C4-2B (cell line): ENCODE measurements at regions not wholly inside any gene's neighbourhood (a gene's known extent, or its start where the extent isn't known, plus 50 kb on each side); places are given as distances from the start of the nearest gene placed in this dataset.

Experiments
- ZFX ChIP-seq: fragments of 450-650 bp; IDR thresholded peaks from 2 replicates; pipeline ENCODE4 v1.6.1; 2017
- TF ChIP-seq, protein P1 (sequence below): fragments of 450-650 bp; conservative IDR thresholded peaks from 2 replicates; pipeline ENCODE4 v1.5.1; 2017; ENCODE audit warnings: mild to moderate bottlenecking

DNA sequence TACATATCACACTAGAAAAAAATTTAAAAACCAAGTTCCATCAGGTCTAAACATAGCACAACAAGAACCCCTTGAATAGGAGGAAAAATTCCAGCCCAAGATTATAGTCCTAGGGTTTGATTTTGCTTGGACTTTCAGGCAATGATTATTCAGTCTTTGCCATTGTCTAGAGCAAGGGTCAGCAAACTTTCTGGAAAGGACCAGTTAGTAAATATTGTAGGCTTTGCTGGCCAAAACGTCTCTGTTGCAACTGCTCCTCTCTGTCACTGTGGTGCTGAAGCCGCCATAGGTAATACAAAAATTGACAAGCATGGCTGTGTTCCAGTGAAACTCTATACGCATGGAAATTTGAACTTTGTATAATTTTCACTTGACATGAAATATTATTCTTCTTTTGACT is 95.5 kb upstream of the UBAC2 start:
- TF ChIP-seq, protein P1, sequence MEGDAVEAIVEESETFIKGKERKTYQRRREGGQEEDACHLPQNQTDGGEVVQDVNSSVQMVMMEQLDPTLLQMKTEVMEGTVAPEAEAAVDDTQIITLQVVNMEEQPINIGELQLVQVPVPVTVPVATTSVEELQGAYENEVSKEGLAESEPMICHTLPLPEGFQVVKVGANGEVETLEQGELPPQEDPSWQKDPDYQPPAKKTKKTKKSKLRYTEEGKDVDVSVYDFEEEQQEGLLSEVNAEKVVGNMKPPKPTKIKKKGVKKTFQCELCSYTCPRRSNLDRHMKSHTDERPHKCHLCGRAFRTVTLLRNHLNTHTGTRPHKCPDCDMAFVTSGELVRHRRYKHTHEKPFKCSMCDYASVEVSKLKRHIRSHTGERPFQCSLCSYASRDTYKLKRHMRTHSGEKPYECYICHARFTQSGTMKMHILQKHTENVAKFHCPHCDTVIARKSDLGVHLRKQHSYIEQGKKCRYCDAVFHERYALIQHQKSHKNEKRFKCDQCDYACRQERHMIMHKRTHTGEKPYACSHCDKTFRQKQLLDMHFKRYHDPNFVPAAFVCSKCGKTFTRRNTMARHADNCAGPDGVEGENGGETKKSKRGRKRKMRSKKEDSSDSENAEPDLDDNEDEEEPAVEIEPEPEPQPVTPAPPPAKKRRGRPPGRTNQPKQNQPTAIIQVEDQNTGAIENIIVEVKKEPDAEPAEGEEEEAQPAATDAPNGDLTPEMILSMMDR, result no peak
- TF ChIP-seq ZFX, result no peak
